Astrocyte of the cerebellum (primary cell): ENCODE measurements at regions not wholly inside any gene's neighbourhood (a gene's known extent, or its start where the extent isn't known, plus 50 kb on each side); places are given as distances from the start of the nearest gene placed in this dataset.

Experiments used
- DNase-seq: peaks from one replicate; pipeline ENCODE4 v3.0.0-alpha.2; 2011; ENCODE audit warnings: low read depth
- H3K4me3 ChIP-seq: 2 replicates; pipeline ENCODE4 v1.5.1; 2011; ENCODE audit warnings: mild to moderate bottlenecking, low read depth, low read length, moderate library complexity
- CTCF ChIP-seq: IDR thresholded peaks from 2 replicates; pipeline ENCODE4 v1.5.1; 2012; ENCODE audit warnings: low read length, low read depth, moderate library complexity, mild to moderate bottlenecking; ENCODE audit errors: missing control alignments
- in situ Hi-C: cut with HindIII; loops from 2 replicates; pipeline ENCODE4 v1.10.0; 2017; ENCODE audit warnings: low sequenced_read_pairs

GRCh38 chr2:204203704-204204103 is 267.1 kb downstream of the ICOS start:
- no peak overlapping the region for H3K4me3 ChIP-seq
- in situ Hi-C loops: no loop called here
- TF ChIP-seq CTCF: no peak
- DNase-seq: no peak

- in situ Hi-C loops: no loop called here
- no peak for TF ChIP-seq CTCF
- no peak overlapping the region for H3K4me3 ChIP-seq
- no peak for DNase-seq
These were observed 268.5 kb downstream of the ICOS start for GRCh38 chr2:204205082-204205481.

DNA sequence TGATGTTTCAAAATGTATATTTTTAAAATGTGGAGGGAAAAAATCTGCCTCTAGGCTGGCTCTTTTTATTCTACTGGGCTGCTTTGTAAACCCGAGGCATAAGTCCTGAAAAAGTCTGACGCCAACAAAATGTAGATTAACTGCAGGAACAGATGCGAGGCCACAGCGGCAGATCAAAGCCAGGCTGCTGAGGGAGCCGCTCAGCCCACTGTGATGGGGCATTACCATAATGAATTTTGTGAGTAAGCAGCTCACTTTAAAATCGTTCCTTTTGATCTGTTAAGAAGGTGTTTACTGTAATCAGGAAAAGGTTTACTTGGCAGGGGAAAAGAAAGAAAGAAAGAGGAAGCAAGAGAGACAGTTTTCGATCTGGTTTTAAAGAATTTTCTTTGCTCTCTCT is 269.0 kb downstream of the ICOS start:
- no peak overlapping the region for H3K4me3 ChIP-seq
- no peak for DNase-seq
- in situ Hi-C loops: no loop called here
- no peak for TF ChIP-seq CTCF

- DNase-seq: no peak
- H3K4me3 ChIP-seq: no peak overlapping the region
- no peak for TF ChIP-seq CTCF
- in situ Hi-C loops: no loop called here
These were observed 271.3 kb downstream of the ICOS start for GRCh38 chr2:204207866-204208265.

GRCh38 chr2:204213588-204213987 is 277.0 kb downstream of the ICOS start:
- no peak overlapping the region for H3K4me3 ChIP-seq
- no peak for DNase-seq
- TF ChIP-seq CTCF: no peak
- in situ Hi-C loops: no loop called here

- no peak for TF ChIP-seq CTCF
- no peak for DNase-seq
- H3K4me3 ChIP-seq: no peak overlapping the region
- in situ Hi-C loops: no loop called here
These were observed 281.5 kb downstream of the ICOS start for GRCh38 chr2:204218040-204218439.

DNA sequence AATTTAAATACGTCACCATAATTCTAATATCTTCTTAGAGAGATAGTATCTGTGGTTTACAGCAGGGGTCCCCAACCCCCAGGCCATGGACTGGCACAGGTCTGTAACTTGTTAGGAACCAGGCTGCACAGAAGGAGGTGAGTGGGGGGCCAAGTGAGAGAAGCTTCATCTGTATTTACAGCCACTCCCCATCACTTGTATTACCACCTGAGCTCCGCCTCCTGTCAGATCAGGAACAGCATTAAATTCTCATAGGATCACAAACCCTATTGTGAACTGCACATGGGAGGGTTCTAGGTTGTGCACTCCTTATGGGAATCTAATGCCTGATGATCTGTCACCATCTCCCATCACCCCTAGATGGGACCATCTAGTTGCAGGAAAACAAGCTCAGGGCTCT is 282.6 kb downstream of the ICOS start:
- in situ Hi-C loops: no loop called here
- H3K4me3 ChIP-seq: no peak overlapping the region
- no peak for TF ChIP-seq CTCF
- no peak for DNase-seq
